ENCODE measurements at regions not wholly inside any gene's neighbourhood (a gene's known extent, or its start where the extent isn't known, plus 50 kb on each side); places are given as distances from the start of the nearest gene placed in this dataset.

DNA sequence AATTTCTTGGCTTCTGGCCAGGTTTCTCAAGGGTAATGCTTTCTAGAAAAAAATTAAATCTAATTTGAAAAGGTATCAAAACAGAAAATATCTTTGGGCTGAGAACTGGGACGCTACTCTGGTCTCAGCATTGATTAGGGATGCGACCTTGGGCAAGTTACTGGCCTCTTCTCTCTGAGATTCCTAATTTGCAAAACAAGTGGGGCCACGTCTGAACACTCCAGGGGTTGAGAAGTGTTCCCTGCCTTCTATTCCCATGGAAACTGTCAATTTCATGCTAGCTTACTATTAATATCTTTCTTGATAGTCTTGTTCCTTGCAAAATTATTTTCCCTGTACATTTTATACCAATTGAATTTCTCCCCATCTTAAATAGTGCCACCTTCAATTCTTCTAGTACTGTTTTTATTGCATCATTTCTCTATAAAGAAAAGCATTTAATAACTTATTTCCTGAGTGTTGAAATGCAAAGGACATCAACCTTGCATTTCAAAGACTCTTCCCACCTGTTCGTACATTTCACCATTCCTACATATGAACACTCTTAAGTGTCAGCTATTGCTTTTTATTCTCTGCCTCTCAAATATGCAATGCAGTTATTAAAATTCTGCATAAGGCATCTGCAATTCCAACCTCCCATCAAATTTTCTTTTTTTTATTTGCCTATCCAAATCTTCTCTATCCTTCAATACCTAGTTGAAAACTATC, 118.3 kb upstream of the DSEL start:
- no peak for TF ChIP-seq CTCF (IDR thresholded peaks at IDR 0.05)
- no peak for TF ChIP-seq ZFX (IDR thresholded peaks at IDR 0.05; ENCODE audit: borderline replicate concordance)
- no peak overlapping the region for H3K27ac ChIP-seq

DNA sequence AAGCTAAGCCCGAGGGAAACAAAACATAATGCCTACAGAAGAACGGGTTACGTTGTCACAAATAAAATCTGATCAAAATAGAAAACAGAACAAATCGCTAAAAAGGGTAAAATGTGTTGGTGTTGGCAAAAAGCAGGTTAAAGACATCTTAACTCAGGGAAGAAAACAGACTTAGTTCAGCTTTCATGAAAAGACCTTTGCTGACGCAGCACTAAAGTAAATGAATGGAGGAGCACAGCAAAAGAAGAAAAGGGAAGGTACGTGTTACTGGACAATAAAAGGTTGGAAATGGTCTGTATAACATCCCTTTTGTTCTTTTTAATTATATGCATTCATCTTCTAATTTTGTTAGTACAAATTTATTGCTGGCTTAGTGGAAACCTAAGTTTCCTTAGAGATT, 117.4 kb upstream of the DSEL start:
- TF ChIP-seq CTCF (IDR thresholded peaks at IDR 0.05) (no peak), ZFX (IDR thresholded peaks at IDR 0.05; ENCODE audit: borderline replicate concordance) (no peak)
- no peak overlapping the region for H3K27ac ChIP-seq

- H3K27ac ChIP-seq: no peak overlapping the region
- TF ChIP-seq ZFX (IDR thresholded peaks at IDR 0.05; ENCODE audit: borderline replicate concordance): no peak
- TF ChIP-seq CTCF (IDR thresholded peaks at IDR 0.05): no peak
Measured at GRCh38 chr18:67621906-67622305, 105.4 kb upstream of the DSEL start.

GRCh38 chr18:67621049-67621713, 104.7 kb upstream of the DSEL start:
- TF ChIP-seq ZFX (IDR thresholded peaks at IDR 0.05; ENCODE audit: borderline replicate concordance) (no peak), CTCF (IDR thresholded peaks at IDR 0.05) (no peak)
- no peak overlapping the region for H3K27ac ChIP-seq

GRCh38 chr18:67618061-67618460, 101.5 kb upstream of the DSEL start:
- H3K27ac ChIP-seq: no peak overlapping the region
- TF ChIP-seq ZFX (IDR thresholded peaks at IDR 0.05; ENCODE audit: borderline replicate concordance) (no peak), CTCF (IDR thresholded peaks at IDR 0.05) (no peak)

- no peak overlapping the region for H3K27ac ChIP-seq
- no peak for TF ChIP-seq ZFX (IDR thresholded peaks at IDR 0.05; ENCODE audit: borderline replicate concordance)
- no peak for TF ChIP-seq CTCF (IDR thresholded peaks at IDR 0.05)
Measured at GRCh38 chr18:67615876-67616275, 99.4 kb upstream of the DSEL start.

DNA sequence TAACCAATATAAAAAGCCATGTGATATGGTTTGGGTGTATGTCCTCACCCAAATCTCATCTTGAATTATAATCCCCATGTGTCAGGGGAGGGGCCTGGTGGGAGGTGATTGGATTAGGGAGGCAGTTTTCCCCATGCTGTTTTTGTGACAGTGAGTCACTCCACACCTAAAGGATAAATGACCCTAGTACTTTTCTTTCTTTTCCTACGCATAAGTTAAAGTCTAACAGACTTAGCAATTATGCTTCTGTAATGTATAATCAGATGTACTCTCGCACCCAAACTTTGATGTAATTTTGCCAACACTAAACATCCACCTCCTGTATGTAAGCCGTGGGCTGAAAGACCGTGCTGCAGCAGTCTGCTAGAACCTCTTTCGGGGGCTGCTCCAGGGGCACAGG, 97.2 kb upstream of the DSEL start:
- no peak for TF ChIP-seq CTCF (IDR thresholded peaks at IDR 0.05)
- TF ChIP-seq ZFX (IDR thresholded peaks at IDR 0.05; ENCODE audit: borderline replicate concordance): no peak
- no peak overlapping the region for H3K27ac ChIP-seq
